ENCODE measurements at regions not wholly inside any gene's neighbourhood (a gene's known extent, or its start where the extent isn't known, plus 50 kb on each side); places are given as distances from the start of the nearest gene placed in this dataset.
"Not testable (repeated sequence)": the region's sequence is repeated elsewhere in the genome, so short reads cannot be mapped to it uniquely, and the experiment has no call there.

- no peak for DNase-seq
These were observed 155.4 kb downstream of the CRPPA start for GRCh38 chr7:16265863-16266458.

- DNase-seq, result no peak
These were observed 156.2 kb downstream of the CRPPA start for GRCh38 chr7:16264823-16265804.

- DNase-seq, result no peak
These were observed 157.1 kb downstream of the CRPPA start for GRCh38 chr7:16264036-16264819.

GRCh38 chr7:16263377-16263776 lies 158.0 kb downstream of the CRPPA start:
- DNase-seq, result not testable (repeated sequence)

GRCh38 chr7:16261654-16262053 lies 159.7 kb downstream of the CRPPA start:
- DNase-seq, result no peak

GRCh38 chr7:16261100-16261499 lies 160.2 kb downstream of the CRPPA start:
- no peak for DNase-seq

GRCh38 chr7:16260236-16260728 lies 161.1 kb downstream of the CRPPA start:
- DNase-seq, result no peak

- not testable (repeated sequence) for DNase-seq
These were observed 164.9 kb downstream of the CRPPA start for GRCh38 chr7:16256419-16256818.

- DNase-seq, result not testable (repeated sequence)
These were observed 165.4 kb downstream of the CRPPA start for GRCh38 chr7:16255952-16256351.

- DNase-seq, result not testable (repeated sequence)
These were observed 170.7 kb downstream of the CRPPA start for GRCh38 chr7:16250655-16251054.

GRCh38 chr7:16249204-16249603 lies 172.1 kb downstream of the CRPPA start:
- not testable (repeated sequence) for DNase-seq

GRCh38 chr7:16248556-16248955 lies 172.8 kb downstream of the CRPPA start:
- DNase-seq, result not testable (repeated sequence)

GRCh38 chr7:16244469-16244868 lies 176.9 kb downstream of the CRPPA start:
- no peak for DNase-seq

GRCh38 chr7:16242920-16243319 lies 178.4 kb downstream of the CRPPA start:
- DNase-seq, result no peak

GRCh38 chr7:16241017-16241416 lies 180.3 kb downstream of the CRPPA start:
- no peak for DNase-seq

- DNase-seq, result no peak
These were observed 185.0 kb downstream of the CRPPA start for GRCh38 chr7:16236381-16236780.

- DNase-seq, result no peak
These were observed 185.9 kb downstream of the CRPPA start for GRCh38 chr7:16235147-16236114.

GRCh38 chr7:16234493-16235146 lies 186.7 kb downstream of the CRPPA start:
- no peak for DNase-seq

GRCh38 chr7:16233517-16233916 lies 187.8 kb downstream of the CRPPA start:
- DNase-seq, result no peak

- no peak for DNase-seq
These were observed 189.1 kb downstream of the CRPPA start for GRCh38 chr7:16232273-16232672.

Measured in central memory CD4-positive, alpha-beta T cell (primary cell).